ENCODE measurements at regions not wholly inside any gene's neighbourhood (a gene's known extent, or its start where the extent isn't known, plus 50 kb on each side); places are given as distances from the start of the nearest gene placed in this dataset.

GRCh38 chr10:70990681-70991080, 102.3 kb upstream of the PCBD1 start:
- no peaks in the 10 kb centered on the region for H3K27me3 ChIP-seq
- DNase-seq (ENCODE audit: extremely low spot score) = no peak
- no peak overlapping the region for H3K27ac ChIP-seq (replicated peaks in 1 of 4)
- intact Hi-C loops (cut with DNase I) = no loop called here
- TF ChIP-seq POLR2AphosphoS5 (IDR thresholded peaks at IDR 0.05) (no peak), EP300 (IDR thresholded peaks at IDR 0.05) (no peak), POLR2A (IDR thresholded peaks at IDR 0.05; ENCODE audit: low read depth) (no peak)
- TF ChIP-seq, protein P1, sequence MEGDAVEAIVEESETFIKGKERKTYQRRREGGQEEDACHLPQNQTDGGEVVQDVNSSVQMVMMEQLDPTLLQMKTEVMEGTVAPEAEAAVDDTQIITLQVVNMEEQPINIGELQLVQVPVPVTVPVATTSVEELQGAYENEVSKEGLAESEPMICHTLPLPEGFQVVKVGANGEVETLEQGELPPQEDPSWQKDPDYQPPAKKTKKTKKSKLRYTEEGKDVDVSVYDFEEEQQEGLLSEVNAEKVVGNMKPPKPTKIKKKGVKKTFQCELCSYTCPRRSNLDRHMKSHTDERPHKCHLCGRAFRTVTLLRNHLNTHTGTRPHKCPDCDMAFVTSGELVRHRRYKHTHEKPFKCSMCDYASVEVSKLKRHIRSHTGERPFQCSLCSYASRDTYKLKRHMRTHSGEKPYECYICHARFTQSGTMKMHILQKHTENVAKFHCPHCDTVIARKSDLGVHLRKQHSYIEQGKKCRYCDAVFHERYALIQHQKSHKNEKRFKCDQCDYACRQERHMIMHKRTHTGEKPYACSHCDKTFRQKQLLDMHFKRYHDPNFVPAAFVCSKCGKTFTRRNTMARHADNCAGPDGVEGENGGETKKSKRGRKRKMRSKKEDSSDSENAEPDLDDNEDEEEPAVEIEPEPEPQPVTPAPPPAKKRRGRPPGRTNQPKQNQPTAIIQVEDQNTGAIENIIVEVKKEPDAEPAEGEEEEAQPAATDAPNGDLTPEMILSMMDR (IDR thresholded peaks at IDR 0.05) = no peak
- 92% methylated on average over 4 of the region's 6 CpGs for WGBS
- H3K36me3 ChIP-seq = no peaks in the 10 kb centered on the region
- no peaks in the 10 kb centered on the region for H3K4me1 ChIP-seq
- no peaks in the 10 kb centered on the region for H3K9me3 ChIP-seq
- H3K4me3 ChIP-seq = no peak overlapping the region

DNA sequence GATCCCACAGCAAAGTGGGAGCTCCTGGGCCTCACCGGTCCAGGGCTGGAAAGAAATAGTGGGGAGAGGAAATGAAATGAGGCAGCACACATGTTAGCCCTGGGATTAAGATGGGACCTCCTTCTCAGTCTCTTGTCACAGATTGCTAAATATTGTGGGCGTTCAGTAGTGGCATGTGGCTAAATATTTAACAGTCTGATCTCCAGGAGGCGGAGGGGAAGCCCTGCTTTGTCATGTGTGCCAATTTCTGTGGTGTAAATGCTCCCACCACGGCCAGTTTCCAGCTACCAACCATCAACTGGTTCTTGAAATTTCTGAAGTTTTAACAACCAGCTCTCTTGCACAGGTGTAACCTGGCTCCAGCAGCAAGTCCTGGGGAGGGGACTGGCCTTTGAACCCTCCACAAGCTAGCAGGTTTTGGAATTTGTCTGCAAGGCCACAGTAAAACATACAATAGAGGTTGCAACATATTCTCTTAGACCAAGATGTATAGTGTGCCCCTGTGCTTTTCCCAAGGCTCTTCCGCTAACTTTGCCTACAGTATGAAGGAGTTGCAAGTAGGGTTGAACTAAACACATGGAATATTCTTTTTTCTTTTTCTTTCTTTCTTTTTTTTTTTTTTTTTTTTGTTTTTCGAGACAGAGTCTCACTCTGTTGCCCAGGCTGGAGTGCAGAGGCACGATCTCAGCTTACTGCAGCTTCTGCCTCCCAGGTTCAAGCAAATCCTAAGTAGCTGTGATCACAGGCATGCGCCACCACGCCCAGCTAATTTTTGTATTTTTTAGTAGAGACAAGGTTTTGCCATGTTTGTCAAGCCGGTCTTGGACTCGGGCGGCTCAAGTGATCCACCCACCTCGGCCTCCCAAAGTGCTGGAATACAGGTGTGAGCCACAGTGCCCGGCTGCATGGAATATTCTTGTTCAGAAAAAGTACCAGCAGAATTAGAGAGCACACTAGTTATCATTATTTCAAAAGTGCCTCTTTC, 103.1 kb upstream of the PCBD1 start:
- 87% methylated on average over 13 of the region's 14 CpGs for WGBS
- Histone ChIP-seq H3K36me3 (no peaks in the 10 kb centered on the region), H3K27me3 (no peaks in the 10 kb centered on the region), H3K27ac (replicated peaks in 1 of 4) (no peak overlapping the region), H3K4me3 (no peak overlapping the region), H3K4me1 (no peaks in the 10 kb centered on the region), H3K9me3 (no peaks in the 10 kb centered on the region)
- TF ChIP-seq EP300 (IDR thresholded peaks at IDR 0.05) (no peak), POLR2AphosphoS5 (IDR thresholded peaks at IDR 0.05) (no peak), POLR2A (IDR thresholded peaks at IDR 0.05; ENCODE audit: low read depth) (no peak)
- TF ChIP-seq, protein P1 (IDR thresholded peaks at IDR 0.05) = no peak
- DNase-seq (ENCODE audit: extremely low spot score) = no peak
- intact Hi-C loops (cut with DNase I) = no loop called here

- Histone ChIP-seq H3K9me3 (no peaks in the 10 kb centered on the region), H3K4me1 (no peaks in the 10 kb centered on the region), H3K36me3 (no peaks in the 10 kb centered on the region), H3K4me3 (no peak overlapping the region), H3K27me3 (peaks cover 0 to 5% (median 0%) of the 10 kb centered on the region in 4 donors), H3K27ac (replicated peaks in 1 of 4) (no peak overlapping the region)
- DNase-seq (ENCODE audit: extremely low spot score) = no peak
- TF ChIP-seq POLR2A (IDR thresholded peaks at IDR 0.05; ENCODE audit: low read depth) (no peak), EP300 (IDR thresholded peaks at IDR 0.05) (no peak), POLR2AphosphoS5 (IDR thresholded peaks at IDR 0.05) (no peak)
- TF ChIP-seq, protein P1 (IDR thresholded peaks at IDR 0.05) = no peak
- intact Hi-C loops (cut with DNase I) = no loop called here
- whole genome bisulfite sequencing = 89% methylated on average over 6 of the region's 8 CpGs
These were observed 104.1 kb upstream of the PCBD1 start for GRCh38 chr10:70992436-70992835.

DNA sequence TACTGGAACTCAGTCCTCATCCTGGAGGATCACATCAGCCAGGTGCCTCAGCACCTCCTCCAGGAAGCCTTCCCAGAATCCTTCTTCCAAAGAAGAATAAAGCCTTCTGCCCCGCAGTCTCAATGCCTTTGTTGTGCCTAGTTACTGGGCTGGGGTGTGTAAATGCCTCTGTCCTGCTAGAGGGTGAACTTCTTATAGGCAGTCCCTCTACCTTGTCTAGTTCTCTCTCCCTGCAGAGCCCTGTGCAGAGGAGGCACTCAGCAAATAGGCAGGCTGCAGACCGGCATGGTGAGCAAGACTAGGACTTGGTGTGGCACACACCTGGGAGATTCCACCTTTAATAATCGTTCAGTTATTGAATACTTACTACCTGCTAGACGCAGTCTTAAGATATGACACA, 104.7 kb upstream of the PCBD1 start:
- intact Hi-C loops (cut with DNase I) = no loop called here
- no peak for DNase-seq (ENCODE audit: extremely low spot score)
- Histone ChIP-seq H3K4me1 (no peaks in the 10 kb centered on the region), H3K36me3 (no peaks in the 10 kb centered on the region), H3K27ac (replicated peaks in 1 of 4) (no peak overlapping the region), H3K27me3 (peaks cover 0 to 9% (median 0%) of the 10 kb centered on the region in 4 donors), H3K9me3 (no peaks in the 10 kb centered on the region), H3K4me3 (no peak overlapping the region)
- WGBS = 82% methylated on average over 4 of the region's 4 CpGs
- TF ChIP-seq EP300 (IDR thresholded peaks at IDR 0.05) = no peak

- peaks cover 0 to 3% (median 0%) of the 10 kb centered on the region in 4 donors for H3K9me3 ChIP-seq
- H3K4me3 ChIP-seq = no peak overlapping the region
- no peaks in the 10 kb centered on the region for H3K4me1 ChIP-seq
- intact Hi-C loops (cut with DNase I) = no loop called here
- H3K27ac ChIP-seq (replicated peaks in 1 of 4) = no peak overlapping the region
- no peak for DNase-seq (ENCODE audit: extremely low spot score)
- H3K36me3 ChIP-seq = no peaks in the 10 kb centered on the region
- H3K27me3 ChIP-seq = peaks cover 0 to 9% (median 0%) of the 10 kb centered on the region in 4 donors
- TF ChIP-seq POLR2AphosphoS5 (IDR thresholded peaks at IDR 0.05) = no peak
- TF ChIP-seq, protein P1 (IDR thresholded peaks at IDR 0.05) = no peak
- TF ChIP-seq POLR2A (IDR thresholded peaks at IDR 0.05; ENCODE audit: low read depth) = no peak
- no peak for TF ChIP-seq EP300 (IDR thresholded peaks at IDR 0.05)
These were observed 108.2 kb upstream of the PCBD1 start for GRCh38 chr10:70996549-70996948.
